LHCN-M2 (cell line): ENCODE measurements at regions not wholly inside any gene's neighbourhood (a gene's known extent, or its start where the extent isn't known, plus 50 kb on each side); places are given as distances from the start of the nearest gene placed in this dataset.

Source experiments
- DNase-seq: peaks from one replicate; pipeline ENCODE4 v3.0.0-alpha.2; 2012; ENCODE audit warnings: low read depth

DNA sequence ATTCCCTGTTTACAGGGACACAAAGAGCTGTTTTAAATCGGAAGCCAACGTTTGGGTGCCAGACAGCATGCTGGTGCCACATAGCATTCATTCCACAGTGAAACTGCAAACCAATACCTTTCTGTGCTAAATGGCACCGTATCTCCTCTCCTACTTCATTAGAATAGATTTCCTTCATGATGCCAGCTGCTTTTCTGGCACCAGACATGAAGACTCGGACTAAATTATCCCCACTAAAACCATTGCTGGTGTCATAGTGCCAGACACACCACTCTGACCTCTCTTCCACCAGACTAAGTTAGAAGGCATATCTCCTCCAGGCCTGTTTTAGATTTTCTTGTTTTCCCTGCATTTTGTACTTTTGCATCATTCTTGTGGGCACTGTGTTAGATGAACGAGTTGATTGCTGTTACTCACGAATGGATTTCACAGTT is 155.1 kb downstream of the ETV1 start:
- DNase-seq, result no peak

DNA sequence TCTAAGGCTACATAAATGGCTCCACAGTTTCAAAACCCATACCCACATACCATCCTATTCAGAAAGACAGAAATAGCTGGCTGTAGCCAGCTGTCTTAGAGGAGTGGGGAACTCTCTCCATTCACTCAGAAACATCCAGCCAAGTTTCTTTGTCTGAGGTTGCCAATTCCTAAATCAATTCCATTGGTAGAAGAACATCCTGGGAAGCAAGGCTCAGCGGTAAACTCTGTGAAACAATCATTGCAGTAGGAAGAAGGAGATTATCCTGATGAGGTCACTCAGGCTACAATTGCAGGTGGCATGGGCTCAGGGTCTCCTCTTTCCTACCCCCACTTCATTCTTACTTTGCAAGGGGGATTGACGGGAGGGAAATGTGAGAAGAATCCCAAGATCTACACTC is 154.0 kb downstream of the ETV1 start:
- DNase-seq, result no peak

DNA sequence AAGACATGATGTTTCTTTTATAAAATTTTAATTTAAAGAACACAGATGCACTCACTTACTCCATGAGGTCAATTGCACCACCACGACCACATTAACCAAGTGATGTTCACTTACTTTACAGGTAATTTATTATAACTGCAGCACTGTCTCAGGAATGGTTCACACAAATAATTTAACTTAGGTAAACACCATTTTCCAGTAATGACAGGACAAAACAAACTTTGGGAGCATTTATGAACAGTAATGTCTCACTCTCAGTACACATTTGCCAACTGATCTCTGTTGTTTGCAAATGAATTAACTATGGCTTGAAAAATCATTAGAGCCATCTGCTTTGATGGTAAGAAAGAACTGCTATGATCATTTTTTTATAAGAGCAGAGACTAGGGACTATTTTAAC is 150.4 kb downstream of the ETV1 start:
- DNase-seq, result no peak
